Amniotic epithelial cell (primary cell): ENCODE measurements at regions not wholly inside any gene's neighbourhood (a gene's known extent, or its start where the extent isn't known, plus 50 kb on each side); places are given as distances from the start of the nearest gene placed in this dataset.
A peak's percentile ranks its signal among the peaks of the same experiment; 100 is the strongest.

Source experiments
- DNase-seq: peaks from one replicate; pipeline ENCODE4 v3.0.0-alpha.2; 2010; ENCODE audit warnings: low read depth

DNA sequence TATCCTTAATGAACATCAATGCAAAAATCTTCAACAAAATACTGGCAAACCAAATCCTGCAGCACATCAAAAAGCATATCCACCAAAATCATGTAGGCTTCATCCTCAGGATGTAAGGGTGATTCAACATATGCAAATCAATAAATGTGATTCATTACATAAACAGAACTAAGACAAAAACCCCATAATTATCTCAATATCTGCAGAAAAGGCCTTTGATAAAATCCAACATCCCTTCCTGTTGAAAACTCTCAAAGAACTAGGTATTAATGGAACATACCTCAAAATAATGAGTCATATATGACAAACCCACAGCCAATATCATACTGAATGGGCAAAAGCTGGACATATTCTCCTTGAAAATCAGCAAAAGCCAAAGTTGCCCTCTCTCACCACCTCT, 54.6 kb upstream of the DEPDC1 start:
- no peak for DNase-seq

DNA sequence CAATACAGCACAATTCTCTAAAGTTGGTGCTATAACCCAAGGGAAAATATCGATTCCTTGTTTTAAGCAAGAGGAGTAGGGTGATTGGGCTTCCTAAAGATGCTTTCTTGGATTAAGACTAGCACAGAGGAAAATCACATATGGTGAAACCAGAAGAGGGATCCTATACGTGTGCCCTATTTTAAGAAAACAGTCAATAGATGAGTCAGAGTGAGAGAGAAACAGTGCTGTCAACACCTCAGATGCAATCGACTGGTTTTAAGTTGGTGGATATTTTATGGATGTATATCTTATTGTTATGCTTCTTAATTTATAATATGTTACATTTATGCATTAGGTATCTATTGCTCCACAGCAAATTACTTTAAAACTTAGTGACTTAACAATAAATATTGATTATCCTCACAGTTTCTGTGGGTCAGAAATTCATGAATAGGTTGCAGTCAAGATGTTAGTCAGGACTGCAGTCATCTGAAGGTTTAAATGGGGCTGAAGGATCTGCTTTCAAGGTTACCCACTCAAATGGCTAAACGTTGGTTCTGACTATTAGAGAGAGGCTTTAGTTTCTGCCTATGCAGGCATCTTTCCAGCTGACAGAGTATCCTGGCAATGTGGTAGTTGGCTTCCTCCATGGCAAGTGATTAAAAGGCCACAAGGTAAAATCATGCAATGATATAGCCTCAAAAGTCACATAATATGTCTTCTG, 61.6 kb upstream of the DEPDC1 start:
- DNase-seq, result no peak

DNA sequence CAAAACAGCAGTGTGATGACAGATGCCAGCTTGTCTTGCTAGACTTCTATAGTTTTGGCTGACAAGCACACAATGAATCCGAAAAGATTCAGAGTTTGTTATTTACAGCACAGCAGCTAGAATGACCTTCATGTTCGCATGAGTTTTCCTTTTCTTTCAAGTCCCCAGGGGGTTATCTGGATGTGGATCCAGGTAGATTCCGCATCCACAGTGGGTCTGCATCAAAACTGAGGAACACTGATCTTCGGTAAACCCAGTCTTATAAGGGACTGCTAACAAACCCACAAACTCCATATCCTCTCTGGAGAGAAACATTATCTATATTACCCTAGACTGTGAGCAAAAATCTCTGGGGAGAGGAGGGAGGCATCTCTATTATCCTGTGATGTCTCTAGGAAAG, 69.0 kb upstream of the DEPDC1 start:
- DNase-seq, result no peak

DNA sequence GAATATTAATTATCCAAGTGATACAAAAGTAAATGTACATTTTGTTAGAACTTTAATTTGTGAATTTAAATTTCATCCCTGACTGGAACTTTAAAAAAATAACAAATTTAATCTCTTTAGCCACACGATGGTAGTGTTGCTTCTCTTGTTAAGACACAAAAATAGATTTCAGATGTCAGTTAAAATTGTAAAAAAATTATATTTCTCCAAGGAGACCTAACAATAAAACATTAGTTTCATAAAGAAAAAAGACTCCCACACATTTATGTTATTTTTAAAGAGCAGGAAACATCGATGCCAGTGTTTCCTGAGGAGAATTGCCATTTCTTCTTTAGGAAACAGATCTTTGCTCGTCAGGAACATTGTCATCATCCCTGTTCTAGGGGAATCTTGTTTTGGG, 74.0 kb upstream of the DEPDC1 start:
- no peak for DNase-seq

DNA sequence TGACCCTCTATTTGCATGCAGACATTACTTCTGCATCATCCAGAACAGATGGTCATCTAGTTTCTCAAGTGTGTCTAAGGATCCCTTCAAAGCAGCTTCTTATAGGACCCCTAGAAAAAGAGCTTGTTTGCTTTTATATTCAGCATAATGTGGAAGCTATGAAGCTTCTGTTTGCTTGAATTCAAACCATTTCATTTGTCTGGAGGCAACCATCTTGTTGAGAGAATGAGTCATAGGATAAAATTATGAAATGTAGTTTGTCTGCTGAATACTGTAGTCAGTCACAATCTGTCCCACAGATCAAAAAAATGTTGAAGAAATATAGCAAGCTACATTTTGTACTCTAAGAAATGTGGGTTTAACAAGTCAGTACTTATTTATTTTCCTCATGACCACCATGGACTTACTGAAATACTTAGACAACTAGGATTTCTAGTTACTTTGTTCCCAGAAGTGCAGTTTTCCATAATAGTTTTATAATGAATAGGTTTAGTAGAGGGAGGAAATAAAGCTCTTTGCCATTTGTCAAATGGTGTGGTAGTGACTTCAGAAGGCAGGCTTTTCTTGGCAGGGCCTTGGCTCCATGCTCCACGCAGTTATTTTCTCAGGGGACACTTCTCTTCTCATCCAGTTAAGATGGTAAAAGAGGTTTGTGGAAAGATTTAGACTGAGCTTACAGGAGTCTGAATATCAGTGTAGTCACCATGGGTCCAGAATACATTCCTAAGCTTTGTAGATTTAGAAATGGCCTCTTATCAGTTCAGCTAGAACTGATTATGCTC, 74.8 kb upstream of the DEPDC1 start:
- peak; percentile 23 for DNase-seq

DNA sequence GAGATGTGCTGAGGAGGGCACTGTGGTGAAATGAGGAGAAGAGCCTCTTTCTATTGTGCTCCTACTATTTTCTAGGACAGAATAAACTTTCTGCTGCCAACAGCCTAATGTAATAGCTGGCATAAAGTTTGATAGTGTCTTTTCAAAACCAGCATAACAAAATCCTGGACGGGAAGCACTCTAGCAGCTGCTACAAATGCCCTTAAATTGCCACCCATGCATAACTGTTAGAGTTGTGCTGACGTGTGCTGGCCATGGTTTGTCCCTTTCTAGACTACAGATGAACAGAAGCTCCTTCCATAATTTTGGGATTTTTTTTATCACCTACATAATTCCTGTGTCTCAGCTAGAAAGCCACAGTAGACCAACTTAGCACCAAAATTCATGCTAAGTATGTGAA, 88.5 kb upstream of the DEPDC1 start:
- no peak for DNase-seq

DNA sequence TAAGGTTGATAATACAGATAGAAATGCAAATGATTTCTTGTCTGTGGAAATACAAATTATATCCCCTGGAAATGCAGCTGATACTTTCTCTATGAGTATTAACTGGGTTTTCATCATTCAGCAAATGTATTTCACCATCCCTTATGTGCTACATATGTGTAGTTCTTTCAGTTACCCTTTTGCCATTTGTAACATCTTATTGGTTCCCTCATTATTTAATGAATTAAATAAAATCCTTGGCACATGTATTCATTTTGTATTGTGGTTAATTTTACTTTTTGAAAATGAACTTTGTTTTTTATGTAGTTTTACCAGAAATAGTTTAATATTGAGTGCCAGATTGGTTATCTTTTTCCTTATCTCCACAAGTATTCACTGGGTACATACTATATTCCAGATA, 89.9 kb upstream of the DEPDC1 start:
- no peak for DNase-seq

DNA sequence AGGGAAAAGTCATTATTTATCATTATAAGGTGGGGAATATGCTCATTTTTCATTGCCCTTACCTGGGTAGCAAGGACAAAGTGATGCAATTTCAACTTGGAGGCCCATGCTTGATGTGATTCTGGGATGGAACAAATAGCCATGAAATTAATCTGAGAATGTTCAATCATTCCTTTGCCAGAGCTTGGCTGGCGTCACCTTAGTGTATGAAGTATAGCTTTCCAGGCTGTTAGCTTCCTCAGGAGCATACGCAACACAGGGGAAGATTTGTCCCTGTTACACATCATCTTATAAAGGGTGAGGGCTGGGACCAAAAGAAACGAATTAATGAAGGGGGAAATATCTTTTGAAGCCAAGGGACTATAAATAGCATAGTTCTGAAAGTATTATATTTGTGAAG, 91.4 kb upstream of the DEPDC1 start:
- DNase-seq, result no peak

DNA sequence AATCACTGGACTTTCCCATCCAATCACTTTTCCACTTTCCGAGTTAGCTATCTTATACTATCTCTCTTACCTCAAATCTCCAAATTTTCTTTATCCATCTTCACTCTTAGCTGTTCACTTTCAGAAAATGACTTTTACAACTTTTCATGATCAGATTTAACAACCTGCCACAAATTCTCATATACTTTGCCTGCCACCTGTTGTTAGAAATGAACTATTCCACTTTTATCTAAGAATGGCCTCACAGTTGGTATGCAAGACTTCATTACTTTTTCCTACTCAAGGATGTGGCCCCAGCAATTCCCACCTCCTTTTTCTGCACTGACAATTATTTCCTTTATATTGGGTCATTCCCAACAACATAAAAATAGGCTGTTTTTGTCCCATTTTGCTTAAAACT, 93.6 kb upstream of the DEPDC1 start:
- no peak for DNase-seq

DNA sequence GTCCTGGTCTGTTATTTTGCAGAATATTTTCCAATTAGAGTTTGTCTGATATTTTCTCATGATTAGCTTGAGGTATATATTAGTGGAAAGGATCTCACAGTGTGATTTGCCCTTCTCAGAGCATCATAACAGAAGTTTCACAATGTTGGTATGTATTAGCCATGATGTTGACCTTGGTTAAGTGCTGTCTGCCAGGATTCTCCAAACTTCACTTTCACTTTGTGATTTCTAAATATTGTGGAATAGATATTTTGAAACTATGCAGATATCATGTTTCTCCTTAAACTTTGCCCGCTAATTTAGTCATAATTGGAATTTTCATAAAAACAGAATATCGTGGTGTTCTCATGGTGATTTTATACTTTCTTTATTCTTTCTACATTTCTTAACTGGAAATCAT, 98.0 kb upstream of the DEPDC1 start:
- peak; percentile 1 for DNase-seq

DNA sequence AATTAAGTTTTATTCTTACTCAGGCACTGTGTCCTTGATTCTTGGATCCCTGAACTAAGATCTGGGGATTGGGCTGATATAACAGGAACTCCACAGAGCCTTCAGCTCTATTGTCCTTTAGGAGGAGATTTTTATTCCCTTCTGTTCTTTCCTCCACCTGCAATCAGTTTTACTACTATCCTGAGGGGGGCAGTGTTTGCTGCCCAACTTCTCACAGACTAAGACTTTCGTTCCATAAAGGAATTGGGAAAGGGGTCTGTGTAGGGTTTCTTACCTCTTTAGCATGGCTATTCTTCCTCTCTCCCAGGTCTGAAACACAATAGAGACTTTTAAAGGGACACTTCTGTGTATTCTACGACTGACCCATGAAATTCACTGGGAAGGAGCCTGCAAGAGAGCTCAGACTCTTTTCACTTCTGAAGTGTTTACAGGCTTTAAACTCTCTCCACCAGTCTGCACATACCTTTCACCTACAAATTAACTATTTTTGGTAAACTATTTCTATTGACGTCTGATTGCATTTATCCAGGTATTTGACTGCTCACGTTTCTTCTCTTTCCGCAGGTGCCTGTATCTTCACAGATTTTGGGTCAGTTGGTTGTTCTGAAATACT, 103.3 kb upstream of the DEPDC1 start:
- peak; percentile 5 for DNase-seq

DNA sequence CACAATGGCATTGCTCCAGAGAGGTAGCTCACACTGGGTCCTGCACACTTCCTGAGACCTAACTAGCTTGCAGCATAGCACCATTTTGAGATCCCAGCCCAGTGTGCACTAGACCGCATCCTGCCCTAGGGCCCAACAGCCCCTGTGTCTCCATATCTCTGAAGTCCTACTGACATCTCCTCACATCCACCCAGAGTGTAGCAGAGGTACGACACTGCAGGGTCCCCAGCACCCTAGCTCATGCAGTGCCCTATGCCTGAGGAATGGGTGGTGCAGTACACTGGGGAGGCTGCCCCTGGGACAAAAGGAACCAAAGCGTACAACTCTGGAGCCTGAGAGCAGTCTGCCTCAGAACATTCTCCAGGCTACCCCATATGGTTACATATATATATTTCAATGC, 111.4 kb upstream of the DEPDC1 start:
- no peak for DNase-seq

DNA sequence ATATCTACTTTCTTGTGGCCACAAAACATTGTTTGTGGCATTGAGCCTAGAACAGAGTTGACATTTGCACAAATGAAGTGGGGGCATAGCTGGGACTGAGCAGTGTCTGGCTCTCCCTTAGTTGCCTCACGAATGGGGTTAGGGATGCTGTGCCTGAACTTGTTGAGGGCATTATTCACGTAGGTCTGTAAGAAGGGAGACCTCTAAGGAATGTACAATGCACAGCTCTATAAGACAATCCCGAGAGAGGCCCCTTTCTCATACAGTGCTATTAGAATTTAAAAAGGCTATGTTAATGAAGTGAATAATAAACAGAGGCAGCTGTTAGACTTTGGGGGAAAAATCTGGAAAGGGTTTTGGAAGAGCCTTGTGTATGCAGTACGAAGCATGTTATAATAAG, 118.4 kb upstream of the DEPDC1 start:
- no peak for DNase-seq

DNA sequence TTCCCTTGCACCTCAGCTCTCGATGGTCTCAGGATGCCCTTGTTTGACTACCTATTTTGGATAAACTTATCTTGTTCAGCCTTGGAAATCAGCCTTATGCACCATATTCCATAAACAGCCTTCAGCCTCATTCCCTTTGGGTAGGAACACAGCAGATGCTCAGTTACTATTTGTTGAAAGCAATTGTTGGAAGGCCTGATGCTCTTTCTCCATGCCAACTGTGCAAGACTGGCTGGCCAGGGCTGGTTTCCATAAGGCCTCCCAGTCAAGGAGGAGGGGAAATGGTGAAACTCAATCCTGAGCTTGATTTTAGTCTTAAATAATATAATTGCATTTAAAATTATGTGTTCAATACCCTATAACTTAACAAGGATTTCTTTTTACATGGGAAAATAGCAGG, 121.1 kb upstream of the DEPDC1 start:
- no peak for DNase-seq

DNA sequence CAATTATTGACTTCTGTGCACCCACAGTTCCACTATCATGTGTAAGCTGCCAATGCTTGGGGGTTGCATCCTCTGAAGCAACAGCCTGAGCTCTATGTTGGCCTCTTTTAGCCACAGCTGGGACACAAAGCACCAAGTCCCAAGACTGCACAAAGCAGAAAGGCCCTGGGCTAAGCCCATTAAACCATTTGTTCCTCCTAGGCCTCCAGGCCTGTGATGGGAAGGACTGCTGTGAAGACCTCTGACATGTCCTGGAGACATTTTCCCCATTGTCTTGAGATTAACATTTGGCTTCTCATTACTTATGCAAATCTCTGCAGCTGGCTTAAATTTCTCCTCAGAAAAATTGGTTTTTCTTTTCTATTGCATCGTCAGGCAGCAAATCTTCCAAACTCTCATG, 123.7 kb upstream of the DEPDC1 start:
- DNase-seq, result no peak

DNA sequence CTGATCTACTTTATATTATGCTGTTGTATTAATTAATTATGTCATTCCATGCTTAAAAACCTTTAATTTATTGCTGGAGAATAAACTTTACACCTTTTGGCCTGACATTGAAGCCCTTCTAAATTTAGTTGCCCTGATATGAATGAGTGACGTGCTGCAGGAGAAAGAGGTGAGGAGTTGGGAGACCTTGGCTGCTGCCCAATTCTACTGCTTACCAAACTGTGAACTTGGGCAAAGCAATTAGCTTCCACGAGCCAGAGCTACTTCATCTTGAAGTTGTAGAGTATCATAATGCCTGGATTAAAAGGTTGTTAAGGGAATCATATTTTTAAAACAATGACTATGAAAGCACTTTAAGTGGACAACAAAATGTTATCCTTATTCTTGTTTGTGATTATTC, 126.8 kb upstream of the DEPDC1 start:
- no peak for DNase-seq

DNA sequence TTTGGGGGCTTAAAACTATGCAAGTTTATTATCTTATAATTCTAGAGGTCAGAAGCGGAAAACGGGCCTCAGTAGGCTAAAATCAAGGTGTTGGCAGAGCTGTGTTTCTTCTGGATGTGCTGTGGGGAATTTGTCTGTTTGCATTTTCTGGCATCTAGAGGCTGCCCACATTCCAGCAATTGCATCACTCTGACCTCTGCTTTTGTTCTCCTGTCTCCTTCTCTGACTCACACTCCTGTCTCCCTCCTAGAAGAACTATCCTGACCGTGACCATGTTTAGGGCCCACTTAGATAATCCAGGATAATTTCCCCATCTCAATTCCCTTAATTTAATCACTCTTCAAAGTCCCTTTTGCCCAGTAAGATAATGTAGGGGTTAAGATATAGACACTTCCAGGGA, 127.4 kb upstream of the DEPDC1 start:
- peak; percentile 3 for DNase-seq

DNA sequence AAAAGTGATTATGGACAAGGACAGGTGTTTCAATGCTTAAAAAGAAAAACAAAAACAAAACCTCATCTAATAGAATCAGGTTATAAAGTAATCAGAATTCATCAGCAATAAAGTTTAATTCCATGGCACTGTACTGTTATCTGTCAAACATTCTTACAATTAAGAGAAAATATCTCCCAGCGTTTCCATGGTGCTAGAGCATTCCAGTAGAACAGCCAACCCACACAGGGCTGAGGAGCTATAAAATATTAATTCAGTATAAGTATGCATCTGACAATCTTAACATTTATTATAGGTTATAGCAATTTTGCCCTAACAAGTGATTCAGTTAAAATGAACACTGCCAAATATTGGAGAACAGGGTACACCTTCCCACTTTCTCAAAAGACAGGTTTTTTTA, 128.7 kb upstream of the DEPDC1 start:
- no peak for DNase-seq

DNA sequence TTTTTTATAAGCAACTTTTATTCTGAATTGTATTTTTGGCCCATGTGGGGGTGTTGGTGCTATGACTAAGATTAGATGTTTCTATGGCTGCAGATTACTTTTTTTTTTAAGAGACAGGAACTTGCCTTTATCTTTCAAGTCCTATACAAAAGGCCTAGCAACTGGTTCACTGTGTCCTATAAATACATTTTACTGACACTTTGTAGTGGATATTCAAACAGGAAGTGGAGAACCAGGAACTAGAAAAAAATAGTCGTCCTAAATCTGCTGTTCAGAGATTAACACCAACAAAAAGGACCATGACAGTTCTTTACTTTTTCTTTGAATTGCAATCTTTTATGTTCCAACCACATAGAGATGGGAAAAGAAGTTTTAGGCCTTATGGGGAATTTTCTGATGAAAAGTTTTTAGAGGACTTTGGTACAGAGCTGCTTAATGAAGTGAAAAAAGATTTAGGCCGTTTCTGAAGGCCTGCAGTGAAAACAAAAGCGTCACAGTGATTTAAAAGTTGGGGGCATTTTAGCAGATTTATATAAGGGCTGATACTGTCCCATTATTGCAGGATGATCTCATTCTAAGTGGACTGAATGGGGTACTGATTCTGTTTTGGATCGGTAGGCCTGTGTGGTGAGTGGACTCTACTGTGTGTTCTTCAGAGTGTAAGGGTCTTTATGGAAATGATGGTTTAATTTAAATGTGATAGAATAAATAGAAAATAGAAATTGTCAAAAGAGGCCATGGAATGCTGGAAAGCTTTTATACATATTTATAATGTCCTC, 136.4 kb upstream of the DEPDC1 start:
- no peak for DNase-seq

DNA sequence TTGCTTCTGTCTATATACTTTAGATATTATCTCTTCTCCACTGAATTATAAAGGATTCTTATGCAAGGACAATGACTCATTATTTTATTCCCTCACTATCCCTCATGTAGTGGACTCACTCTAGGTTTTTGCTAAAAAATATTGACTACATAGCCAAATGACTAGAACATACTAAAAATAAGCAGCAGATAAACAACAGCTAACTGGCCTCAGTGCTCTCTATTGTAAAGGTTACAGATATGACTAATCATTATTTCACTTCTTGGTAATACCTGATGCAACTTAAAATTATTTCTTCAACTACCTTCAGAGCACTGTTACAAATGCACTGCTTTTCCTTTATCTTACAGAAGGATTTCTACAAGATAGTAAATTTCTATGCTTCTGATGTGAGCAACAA, 147.6 kb upstream of the DEPDC1 start:
- no peak for DNase-seq

DNA sequence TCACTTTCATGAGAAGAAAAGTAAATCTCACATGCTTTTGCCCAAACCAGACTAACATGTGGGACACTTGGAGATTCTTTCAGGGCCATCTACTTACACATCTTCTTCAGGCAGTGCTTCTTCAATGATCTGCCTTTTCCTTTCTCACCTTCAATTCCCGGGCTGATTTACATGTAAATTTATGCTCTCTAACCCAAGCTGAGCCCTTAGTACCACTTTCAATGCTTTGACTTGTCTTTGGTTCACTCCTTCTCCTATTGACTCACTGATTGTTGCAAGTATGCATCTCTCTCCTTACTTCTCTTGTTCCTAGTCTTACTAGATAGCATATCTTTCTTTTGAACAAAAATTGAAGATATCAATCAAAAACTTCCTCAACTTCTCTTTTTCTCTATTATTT, 154.2 kb upstream of the DEPDC1 start:
- DNase-seq, result no peak

DNA sequence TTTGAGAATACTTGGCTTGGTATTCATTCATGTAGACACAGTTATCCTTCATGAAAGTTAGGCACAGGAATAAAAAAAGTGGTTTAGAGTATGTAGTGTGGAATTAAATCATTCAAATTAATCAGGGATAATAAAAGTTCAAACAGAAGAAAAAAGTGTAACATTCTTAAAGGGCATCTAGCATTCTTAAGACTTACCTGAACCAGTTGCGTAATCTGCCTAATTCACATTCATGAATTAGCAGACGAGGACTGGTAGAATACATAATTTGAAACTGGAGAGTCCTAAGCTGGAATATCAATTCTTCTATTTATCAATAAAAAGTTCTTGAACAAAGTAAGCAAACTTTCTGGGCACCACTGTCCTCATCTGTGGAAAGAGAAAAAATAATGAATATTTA, 157.0 kb upstream of the DEPDC1 start:
- no peak for DNase-seq

DNA sequence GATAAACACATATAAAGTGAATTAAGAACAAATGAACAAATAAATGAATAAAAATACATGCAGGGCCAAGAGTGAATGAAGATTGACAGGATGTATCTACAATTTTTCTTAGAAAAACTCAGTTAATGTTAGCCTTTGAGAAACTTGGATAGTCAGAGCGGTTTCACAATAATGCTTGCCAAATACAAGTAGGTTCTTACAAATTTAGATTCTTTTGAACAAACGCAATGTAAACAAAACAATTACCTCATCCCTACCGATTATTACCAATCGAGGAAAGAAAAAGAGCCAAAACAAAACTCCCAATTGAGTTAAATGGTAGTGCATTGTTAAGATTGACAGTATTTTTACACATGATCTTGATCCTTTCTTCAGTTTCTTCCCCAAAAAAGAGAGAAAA, 176.9 kb upstream of the DEPDC1 start:
- DNase-seq, result no peak
